Endothelial cell of umbilical vein (primary cell): ENCODE measurements at regions not wholly inside any gene's neighbourhood (a gene's known extent, or its start where the extent isn't known, plus 50 kb on each side); places are given as distances from the start of the nearest gene placed in this dataset.

Experiments used
- CTCF ChIP-seq, 2 donors: IDR thresholded peaks; 1 replicate in 1 of 2; 2 replicates in 1 of 2; pipeline ENCODE4 v1.5.1; 2011; ENCODE audit warnings: low read length in 2 of 2, mild to moderate bottlenecking in 2 of 2, moderate library complexity in 2 of 2, control low read depth in 1 of 2, inconsistent platforms in 1 of 2, low read depth in 1 of 2; ENCODE audit not compliant: insufficient read depth in 1 of 2; ENCODE audit errors: extremely low read depth in 1 of 2
- EZH2 ChIP-seq: IDR thresholded peaks from 2 replicates; pipeline ENCODE4 v1.6.1; 2012; ENCODE audit warnings: borderline replicate concordance, low read depth, mild to moderate bottlenecking, moderate library complexity, low read length, inconsistent platforms; ENCODE audit not compliant: severe bottlenecking
- FOS ChIP-seq: IDR thresholded peaks from 2 replicates; pipeline ENCODE4 v1.6.1; 2011; ENCODE audit warnings: mild to moderate bottlenecking, low read length, moderate library complexity, borderline replicate concordance; ENCODE audit not compliant: insufficient read depth
- GATA2 ChIP-seq: IDR thresholded peaks from 2 replicates; pipeline ENCODE4 v1.7.0; 2011; ENCODE audit warnings: low read depth, mild to moderate bottlenecking, moderate library complexity, mixed read lengths, low read length; ENCODE audit not compliant: insufficient read length, insufficient read depth
- JUN ChIP-seq: IDR thresholded peaks from 2 replicates; pipeline ENCODE4 v1.6.1; 2011; ENCODE audit warnings: borderline replicate concordance, low read depth; ENCODE audit not compliant: insufficient read length, insufficient read depth
- MAX ChIP-seq: IDR thresholded peaks from 2 replicates; pipeline ENCODE4 v1.6.1; 2011; ENCODE audit not compliant: insufficient read depth, insufficient read length
- MYC ChIP-seq: IDR thresholded peaks from one replicate; pipeline ENCODE4 v1.6.1; 2011; ENCODE audit warnings: mild to moderate bottlenecking, low read depth, low read length
- POLR2A ChIP-seq: IDR thresholded peaks from 2 replicates; pipeline ENCODE4 v1.6.1; 2012; ENCODE audit warnings: low read depth, mild to moderate bottlenecking, control low read depth, low read length
- POLR2AphosphoS5 ChIP-seq: IDR thresholded peaks from 2 replicates; pipeline ENCODE4 v1.6.1; 2012; ENCODE audit warnings: low read depth, mild to moderate bottlenecking, control low read depth, low read length, moderate library complexity; ENCODE audit not compliant: insufficient read depth

GRCh38 chr2:123073956-123074355, 951.1 kb upstream of the CNTNAP5 start:
- TF ChIP-seq CTCF (IDR thresholded peaks at IDR 0.05; ENCODE audit: extremely low read depth in 1 of 2, insufficient read depth in 1 of 2, low read depth in 1 of 2, low read length in 2 of 2) (no peak), JUN (no peak), POLR2AphosphoS5 (no peak), MAX (no peak), EZH2 (no peak), POLR2A (no peak), GATA2 (no peak), MYC (no peak), FOS (no peak)
